Lower lobe of right lung (tissue), 2 donors: ENCODE measurements at regions not wholly inside any gene's neighbourhood (a gene's known extent, or its start where the extent isn't known, plus 50 kb on each side); places are given as distances from the start of the nearest gene placed in this dataset.

Experiments used
- ATAC-seq, 2 donors: fragments of 200-7000 bp; cut with Tn5 transposase; one replicate each; pipeline ENCODE4 v1.9.1; 2020 to 2022; ENCODE audit warnings: mild to moderate bottlenecking in 2 of 2, moderate library complexity in 2 of 2
- DNase-seq: peaks from one replicate; pipeline ENCODE4 v3.0.0-alpha.2; 2020
- H3K27ac ChIP-seq: fragments of 200-600 bp; one replicate; pipeline ENCODE4 v1.8.0; 2022
- H3K27me3 ChIP-seq: fragments of 200-600 bp; one replicate; pipeline ENCODE4 v1.8.0; 2022; ENCODE audit warnings: low read depth
- H3K36me3 ChIP-seq: fragments of 200-600 bp; one replicate; pipeline ENCODE4 v1.8.0; 2022; ENCODE audit warnings: mild to moderate bottlenecking
- H3K4me1 ChIP-seq: fragments of 200-600 bp; one replicate; pipeline ENCODE4 v1.8.0; 2022
- H3K4me3 ChIP-seq: fragments of 200-600 bp; one replicate; pipeline ENCODE4 v1.8.0; 2022; ENCODE audit warnings: mild to moderate bottlenecking
- H3K9me3 ChIP-seq: fragments of 200-600 bp; one replicate; pipeline ENCODE4 v1.8.0; 2022
- intact Hi-C: fragments of 100-400 bp; cut with DNase I; formaldehyde crosslinking; loops from one replicate; pipeline ENCODE4 v1.11.0; 2022
- TF ChIP-seq, protein P1 (sequence below): fragments of 200-600 bp; IDR thresholded peaks from one replicate; pipeline ENCODE4 v1.8.0; 2022; ENCODE audit warnings: antibody characterized with exemption, mild to moderate bottlenecking
- donor health status: DM: no; HTN: yes; CAD: no; lungs with severe emphysema.

DNA sequence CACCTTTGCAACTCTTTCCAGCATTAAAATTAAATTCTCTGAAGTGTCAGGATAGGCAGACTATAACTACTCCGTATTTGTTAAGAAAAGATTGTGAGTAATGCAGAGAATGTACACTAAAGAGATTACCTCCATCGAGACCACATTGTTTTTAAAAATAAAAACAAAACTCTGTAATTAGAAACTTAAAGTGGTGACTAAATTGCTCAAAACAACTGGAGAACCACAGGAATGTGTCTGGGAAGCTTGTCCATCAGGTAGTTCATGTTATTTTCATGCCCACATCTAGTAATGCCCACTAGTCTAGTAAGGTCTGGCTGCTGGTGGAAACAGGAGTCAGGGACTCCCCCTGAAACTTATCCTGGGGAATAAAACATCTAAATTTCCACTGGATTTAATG lies 103.0 kb upstream of the FOXQ1 start:
- Histone ChIP-seq H3K4me3 (no peak overlapping the region), H3K36me3 (no peaks in the 10 kb centered on the region), H3K9me3 (no peaks in the 10 kb centered on the region), H3K4me1 (no peaks in the 10 kb centered on the region), H3K27ac (no peak overlapping the region), H3K27me3 (no peaks in the 10 kb centered on the region)
- ATAC-seq: peak in 1 of 2 donors; percentile 31
- TF ChIP-seq, protein P1, sequence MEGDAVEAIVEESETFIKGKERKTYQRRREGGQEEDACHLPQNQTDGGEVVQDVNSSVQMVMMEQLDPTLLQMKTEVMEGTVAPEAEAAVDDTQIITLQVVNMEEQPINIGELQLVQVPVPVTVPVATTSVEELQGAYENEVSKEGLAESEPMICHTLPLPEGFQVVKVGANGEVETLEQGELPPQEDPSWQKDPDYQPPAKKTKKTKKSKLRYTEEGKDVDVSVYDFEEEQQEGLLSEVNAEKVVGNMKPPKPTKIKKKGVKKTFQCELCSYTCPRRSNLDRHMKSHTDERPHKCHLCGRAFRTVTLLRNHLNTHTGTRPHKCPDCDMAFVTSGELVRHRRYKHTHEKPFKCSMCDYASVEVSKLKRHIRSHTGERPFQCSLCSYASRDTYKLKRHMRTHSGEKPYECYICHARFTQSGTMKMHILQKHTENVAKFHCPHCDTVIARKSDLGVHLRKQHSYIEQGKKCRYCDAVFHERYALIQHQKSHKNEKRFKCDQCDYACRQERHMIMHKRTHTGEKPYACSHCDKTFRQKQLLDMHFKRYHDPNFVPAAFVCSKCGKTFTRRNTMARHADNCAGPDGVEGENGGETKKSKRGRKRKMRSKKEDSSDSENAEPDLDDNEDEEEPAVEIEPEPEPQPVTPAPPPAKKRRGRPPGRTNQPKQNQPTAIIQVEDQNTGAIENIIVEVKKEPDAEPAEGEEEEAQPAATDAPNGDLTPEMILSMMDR: no peak
- intact Hi-C loops: no loop called here
- no peak for DNase-seq

DNA sequence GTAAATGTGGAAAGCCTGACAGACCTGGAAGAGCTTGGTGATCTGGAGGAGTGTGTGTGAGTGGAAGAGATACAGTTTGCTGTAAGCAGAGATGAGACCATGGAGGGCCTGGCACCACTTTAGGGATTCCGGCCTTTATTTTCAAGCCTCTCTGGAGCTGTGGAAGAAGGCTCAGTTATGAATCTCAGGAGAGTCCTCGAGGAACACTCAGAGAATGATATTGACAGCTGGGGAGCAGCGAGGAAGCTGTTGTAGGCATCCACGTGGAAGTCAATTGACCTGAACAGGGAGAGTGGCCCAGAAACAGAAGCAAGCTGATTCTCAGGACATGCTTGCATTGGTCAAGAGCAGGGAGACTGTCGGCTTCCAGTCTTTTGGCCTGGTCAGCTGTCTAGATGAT lies 108.4 kb upstream of the FOXQ1 start:
- H3K36me3 ChIP-seq: no peaks in the 10 kb centered on the region
- intact Hi-C loops: no loop called here
- no peaks in the 10 kb centered on the region for H3K27me3 ChIP-seq
- no peak overlapping the region for H3K27ac ChIP-seq
- DNase-seq: no peak
- no peak overlapping the region for H3K4me3 ChIP-seq
- no peaks in the 10 kb centered on the region for H3K9me3 ChIP-seq
- TF ChIP-seq, protein P1: no peak
- H3K4me1 ChIP-seq: no peaks in the 10 kb centered on the region
- ATAC-seq: no peak

DNA sequence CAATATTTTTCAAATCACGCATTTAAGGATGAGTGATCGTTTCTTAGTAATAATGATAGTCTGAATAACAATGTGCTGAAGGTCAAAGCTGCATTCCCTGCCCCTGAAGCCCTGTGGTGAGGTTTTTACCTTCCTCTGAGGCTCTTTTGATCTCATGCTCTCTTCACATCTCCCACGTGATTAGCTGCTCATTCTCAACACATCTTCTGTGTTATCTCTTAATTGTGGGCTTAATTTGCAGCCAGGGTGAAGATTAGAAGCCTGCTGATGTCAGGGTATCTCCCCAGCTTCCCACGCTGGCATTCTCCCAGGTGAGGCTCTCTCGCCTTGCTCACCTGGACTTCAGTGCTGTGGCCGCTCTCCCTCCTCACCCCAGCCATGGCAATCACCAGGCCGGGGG lies 109.7 kb upstream of the FOXQ1 start:
- intact Hi-C loops: no loop called here
- DNase-seq (no peak), ATAC-seq (no peak)
- TF ChIP-seq, protein P1: no peak
- H3K9me3 ChIP-seq: no peaks in the 10 kb centered on the region
- H3K27me3 ChIP-seq: no peaks in the 10 kb centered on the region
- H3K4me1 ChIP-seq: no peaks in the 10 kb centered on the region
- no peak overlapping the region for H3K4me3 ChIP-seq
- H3K27ac ChIP-seq: no peak overlapping the region
- no peaks in the 10 kb centered on the region for H3K36me3 ChIP-seq

GRCh38 chr6:1201547-1202200 lies 110.2 kb upstream of the FOXQ1 start:
- no peak overlapping the region for H3K4me3 ChIP-seq
- no peaks in the 10 kb centered on the region for H3K36me3 ChIP-seq
- H3K9me3 ChIP-seq: no peaks in the 10 kb centered on the region
- DNase-seq (no peak), ATAC-seq (no peak)
- no peaks in the 10 kb centered on the region for H3K27me3 ChIP-seq
- intact Hi-C loops: no loop called here
- TF ChIP-seq, protein P1: no peak
- no peak overlapping the region for H3K27ac ChIP-seq
- no peaks in the 10 kb centered on the region for H3K4me1 ChIP-seq

GRCh38 chr6:1200409-1201101 lies 111.3 kb upstream of the FOXQ1 start:
- H3K27ac ChIP-seq: no peak overlapping the region
- no peaks in the 10 kb centered on the region for H3K27me3 ChIP-seq
- no peaks in the 10 kb centered on the region for H3K4me1 ChIP-seq
- H3K9me3 ChIP-seq: no peaks in the 10 kb centered on the region
- no peak for ATAC-seq
- TF ChIP-seq, protein P1: no peak
- intact Hi-C loops: no loop called here
- no peaks in the 10 kb centered on the region for H3K36me3 ChIP-seq
- no peak overlapping the region for H3K4me3 ChIP-seq
- no peak for DNase-seq
